ENCODE measurements at regions not wholly inside any gene's neighbourhood (a gene's known extent, or its start where the extent isn't known, plus 50 kb on each side); places are given as distances from the start of the nearest gene placed in this dataset.

DNA sequence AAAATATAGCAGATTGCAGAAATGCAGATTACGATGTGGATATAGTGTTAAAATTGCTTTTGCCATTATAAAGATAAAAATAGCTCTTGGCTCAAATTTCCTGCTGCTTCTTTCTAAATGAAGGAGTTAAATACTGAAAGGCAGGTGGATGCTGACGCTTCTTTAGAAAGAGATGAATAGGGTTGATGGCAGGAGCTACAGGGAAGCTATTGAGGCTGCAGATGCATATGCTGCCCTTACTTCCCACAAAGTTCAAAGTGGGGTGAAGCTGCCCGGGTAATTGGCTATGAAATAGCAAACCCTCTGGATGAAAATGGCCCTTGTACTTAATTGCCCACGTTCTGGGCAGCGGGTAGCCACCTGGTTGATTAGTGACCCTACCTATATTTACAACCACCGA lies 379.5 kb downstream of the ZIC3 start:
- H3K4me3 ChIP-seq (ENCODE audit: low read depth, low read length), result no peak overlapping the region
- TF ChIP-seq POLR2A (IDR thresholded peaks at IDR 0.05; ENCODE audit: extremely low read depth, insufficient read length), result no peak
- no peak for TF ChIP-seq MYC (IDR thresholded peaks at IDR 0.05; ENCODE audit: low read depth, low read length)
- no peak for TF ChIP-seq CTCF (IDR thresholded peaks at IDR 0.05; ENCODE audit: low read depth, low read length)
- TF ChIP-seq, protein P1, sequence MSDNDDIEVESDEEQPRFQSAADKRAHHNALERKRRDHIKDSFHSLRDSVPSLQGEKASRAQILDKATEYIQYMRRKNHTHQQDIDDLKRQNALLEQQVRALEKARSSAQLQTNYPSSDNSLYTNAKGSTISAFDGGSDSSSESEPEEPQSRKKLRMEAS (IDR thresholded peaks at IDR 0.05; ENCODE audit: low read depth, low read length), result no peak
- no peak for DNase-seq (ENCODE audit: low read depth)

DNA sequence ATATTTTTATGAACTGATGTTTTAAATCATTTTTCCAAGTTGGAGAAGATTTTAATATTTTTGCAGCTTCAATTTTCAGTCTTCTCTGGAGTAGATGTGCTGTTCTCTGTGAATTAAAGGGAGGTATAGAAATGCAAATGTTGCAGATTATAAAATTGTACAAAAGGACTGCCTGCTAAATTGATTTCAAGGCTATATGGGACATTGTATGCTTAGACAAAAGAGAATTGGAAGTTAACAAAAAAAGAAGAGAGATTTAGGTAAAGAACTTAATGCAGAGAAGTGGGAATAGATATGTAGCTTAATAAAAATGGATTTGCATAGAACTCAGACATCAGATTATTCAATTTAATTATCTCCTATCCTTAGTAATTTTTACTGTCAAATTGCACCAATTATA lies 403.3 kb downstream of the ZIC3 start:
- H3K4me3 ChIP-seq (ENCODE audit: low read depth, low read length), result no peak overlapping the region
- no peak for DNase-seq (ENCODE audit: low read depth)
- TF ChIP-seq CTCF (IDR thresholded peaks at IDR 0.05; ENCODE audit: low read depth, low read length) (no peak), MYC (IDR thresholded peaks at IDR 0.05; ENCODE audit: low read depth, low read length) (no peak), POLR2A (IDR thresholded peaks at IDR 0.05; ENCODE audit: extremely low read depth, insufficient read length) (no peak)
- TF ChIP-seq, protein P1 (IDR thresholded peaks at IDR 0.05; ENCODE audit: low read depth, low read length), result no peak

- DNase-seq (ENCODE audit: low read depth), result no peak
- no peak overlapping the region for H3K4me3 ChIP-seq (ENCODE audit: low read depth, low read length)
- no peak for TF ChIP-seq CTCF (IDR thresholded peaks at IDR 0.05; ENCODE audit: low read depth, low read length)
- no peak for TF ChIP-seq POLR2A (IDR thresholded peaks at IDR 0.05; ENCODE audit: extremely low read depth, insufficient read length)
- TF ChIP-seq, protein P1 (IDR thresholded peaks at IDR 0.05; ENCODE audit: low read depth, low read length), result no peak
- TF ChIP-seq MYC (IDR thresholded peaks at IDR 0.05; ENCODE audit: low read depth, low read length), result no peak
These were observed 416.7 kb downstream of the ZIC3 start for GRCh38 chrX:137982472-137983172.

GRCh38 chrX:137988470-137988869 lies 422.5 kb downstream of the ZIC3 start:
- no peak overlapping the region for H3K4me3 ChIP-seq (ENCODE audit: low read depth, low read length)
- no peak for DNase-seq (ENCODE audit: low read depth)
- TF ChIP-seq CTCF (IDR thresholded peaks at IDR 0.05; ENCODE audit: low read depth, low read length), result no peak
- TF ChIP-seq POLR2A (IDR thresholded peaks at IDR 0.05; ENCODE audit: extremely low read depth, insufficient read length), result no peak
- TF ChIP-seq, protein P1 (IDR thresholded peaks at IDR 0.05; ENCODE audit: low read depth, low read length), result no peak
- no peak for TF ChIP-seq MYC (IDR thresholded peaks at IDR 0.05; ENCODE audit: low read depth, low read length)

GRCh38 chrX:137998619-137999018 lies 432.7 kb downstream of the ZIC3 start:
- DNase-seq (ENCODE audit: low read depth), result no peak

More at GRCh38 chrX:137998619-137999018, 432.7 kb downstream of the ZIC3 start:
- H3K4me3 ChIP-seq (ENCODE audit: low read depth, low read length), result no peak overlapping the region
- TF ChIP-seq, protein P1 (IDR thresholded peaks at IDR 0.05; ENCODE audit: low read depth, low read length), result no peak
- TF ChIP-seq POLR2A (IDR thresholded peaks at IDR 0.05; ENCODE audit: extremely low read depth, insufficient read length), result no peak
- no peak for TF ChIP-seq CTCF (IDR thresholded peaks at IDR 0.05; ENCODE audit: low read depth, low read length)
- TF ChIP-seq MYC (IDR thresholded peaks at IDR 0.05; ENCODE audit: low read depth, low read length), result no peak

Data from NB4 (cell line).